A673 (cell line): ENCODE measurements at regions not wholly inside any gene's neighbourhood (a gene's known extent, or its start where the extent isn't known, plus 50 kb on each side); places are given as distances from the start of the nearest gene placed in this dataset.

Experiments used
- BruUV-seq: library from RNA; stranded (reverse); fragments of 400-500 nt; replicated peaks from 2 replicates; lab custom pipeline; 2021; lab: Mats Ljungman, UMichigan
- CTCF ChIA-PET: fragments of 300-600 bp; sonication (Branson Sonifier 250); formaldehyde crosslinking; loops from one replicate; lab custom pipeline; 2022; ENCODE audit warnings: antibody characterized with exemption; lab: Charles Lee
- POLR2A ChIA-PET: fragments of 300-600 bp; sonication (Branson Sonifier 250); formaldehyde crosslinking; loops from one replicate; lab custom pipeline; 2022; ENCODE audit warnings: antibody characterized with exemption; ENCODE audit not compliant: low non-redundant PET; lab: Charles Lee
- DNase-seq: peaks from one replicate; pipeline ENCODE4 v3.0.0-alpha.2; 2015; ENCODE audit warnings: low spot score
- H3K27ac ChIP-seq: fragments of 200-600 bp; sonication (generic); 2 replicates; pipeline ENCODE4 v1.5.1; 2016; ENCODE audit warnings: mixed run types, low read depth, mild to moderate bottlenecking, mixed read lengths, antibody characterized with exemption, low read length; ENCODE audit not compliant: poor library complexity, severe bottlenecking
- H3K27me3 ChIP-seq: fragments of 200-600 bp; sonication (generic); replicated peaks from 2 replicates; pipeline ENCODE4 v1.6.1; 2017; ENCODE audit warnings: mixed run types, low read depth, mild to moderate bottlenecking, mixed read lengths, antibody characterized with exemption, low read length; ENCODE audit not compliant: insufficient read depth, poor library complexity
- H3K36me3 ChIP-seq: fragments of 200-600 bp; sonication (generic); 2 replicates; pipeline ENCODE4 v1.6.1; 2016; ENCODE audit warnings: mixed run types, mild to moderate bottlenecking, mixed read lengths, antibody characterized with exemption, low read length; ENCODE audit not compliant: insufficient read depth, poor library complexity, severe bottlenecking
- H3K4me1 ChIP-seq: fragments of 200-600 bp; sonication (generic); 2 replicates; pipeline ENCODE4 v1.6.1; 2017; ENCODE audit warnings: mixed run types, mild to moderate bottlenecking, mixed read lengths, antibody characterized with exemption, low read length; ENCODE audit not compliant: insufficient read depth, poor library complexity, severe bottlenecking
- H3K4me3 ChIP-seq: fragments of 200-600 bp; sonication (generic); 2 replicates; pipeline ENCODE4 v1.5.1; 2016; ENCODE audit warnings: low read depth, mixed run types, mild to moderate bottlenecking, mixed read lengths, low read length; ENCODE audit not compliant: poor library complexity, severe bottlenecking
- H3K9me3 ChIP-seq: fragments of 200-600 bp; sonication (generic); 2 replicates; pipeline ENCODE4 v1.6.1; 2016; ENCODE audit warnings: mixed run types, low read depth, mild to moderate bottlenecking, mixed read lengths, antibody characterized with exemption, low read length; ENCODE audit not compliant: poor library complexity, severe bottlenecking
- CTCF ChIP-seq: fragments of 300-800, 200-600 bp; sonication (generic); conservative IDR thresholded peaks from 2 replicates; pipeline ENCODE4 v1.5.1; 2017; ENCODE audit warnings: low read depth, mild to moderate bottlenecking, antibody characterized with exemption, low read length, moderate library complexity, mixed read lengths
- EZH2 ChIP-seq: fragments of 200-600 bp; sonication (generic); IDR thresholded peaks from 2 replicates; pipeline ENCODE4 v1.6.1; 2017; ENCODE audit warnings: borderline replicate concordance, low read depth, mild to moderate bottlenecking, mixed read lengths, antibody characterized with exemption, low read length; ENCODE audit not compliant: poor library complexity, severe bottlenecking
- intact Hi-C: fragments of 100-400 bp; cut with micrococcal nuclease; formaldehyde crosslinking; loops from one replicate; pipeline ENCODE4 v1.10.0; 2022; ENCODE audit not compliant: unreplicated experiment

DNA sequence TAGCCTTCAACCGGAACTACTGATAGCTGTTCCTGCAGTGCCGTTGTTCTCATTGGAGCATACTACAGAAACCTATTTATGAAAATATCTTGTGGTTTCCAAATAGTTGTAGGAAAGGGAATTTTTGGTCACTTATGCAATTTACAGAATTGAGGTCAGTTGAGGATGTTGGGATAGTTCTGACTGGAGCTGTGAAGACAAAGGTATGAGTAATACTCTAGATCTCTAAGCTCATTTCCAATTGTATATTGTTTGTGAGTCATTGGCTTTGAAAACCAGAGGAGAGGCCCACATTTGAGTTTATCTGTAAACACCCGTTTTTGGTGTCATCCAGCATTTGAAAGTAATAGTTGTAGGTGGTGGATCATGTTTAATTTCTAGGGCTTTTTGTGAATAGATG is 561.3 kb upstream of the WWC1 start:
- H3K4me1 ChIP-seq = peaks cover 49% of the 10 kb centered on the region
- TF ChIP-seq CTCF (no peak), EZH2 (no peak)
- ChIA-PET POLR2A (no interaction called here), CTCF (interaction anchor here (0.7 kb wide), 1 partner anchor 8 kb away, joined by 4 read pairs; no protein-coding TSS in a partner anchor)
- DNase-seq = peak; percentile 63
- peak overlapping the region; percentile 63 for H3K27ac ChIP-seq
- no peaks in the 10 kb centered on the region for H3K27me3 ChIP-seq
- intact Hi-C loops = no loop called here
- no TSS peak for BruUV-seq
- no peaks in the 10 kb centered on the region for H3K36me3 ChIP-seq
- H3K4me3 ChIP-seq = no peak overlapping the region
- no peaks in the 10 kb centered on the region for H3K9me3 ChIP-seq

DNA sequence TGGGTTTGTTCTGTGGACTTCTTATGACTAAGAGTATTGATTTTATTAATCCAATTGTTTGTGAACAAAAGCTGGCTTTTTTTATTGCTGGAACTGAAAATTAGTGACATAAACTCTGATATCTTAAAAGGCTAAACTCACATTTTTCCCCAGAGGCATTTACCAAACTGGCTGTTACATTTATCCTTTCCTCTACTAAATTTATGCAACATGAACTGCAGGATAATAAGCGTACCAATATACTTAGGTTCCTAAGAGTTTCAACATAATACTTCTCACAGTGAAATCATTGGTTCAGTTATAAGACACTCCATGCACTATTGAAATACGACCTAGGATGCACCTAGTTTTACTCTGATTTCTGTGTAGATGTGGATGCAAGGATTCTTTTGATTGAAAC is 560.8 kb upstream of the WWC1 start:
- Histone ChIP-seq H3K9me3 (no peaks in the 10 kb centered on the region), H3K27me3 (no peaks in the 10 kb centered on the region), H3K4me3 (no peak overlapping the region), H3K4me1 (peaks cover 45% of the 10 kb centered on the region), H3K27ac (peak overlapping the region; percentile 63), H3K36me3 (no peaks in the 10 kb centered on the region)
- ChIA-PET CTCF (no interaction called here), POLR2A (no interaction called here)
- no TSS peak for BruUV-seq
- no peak for TF ChIP-seq EZH2
- TF ChIP-seq CTCF = no peak
- DNase-seq = peak; percentile 54
- intact Hi-C loops = no loop called here

- CTCF ChIA-PET = no interaction called here
- DNase-seq = no peak
- Histone ChIP-seq H3K9me3 (no peaks in the 10 kb centered on the region), H3K27me3 (no peaks in the 10 kb centered on the region), H3K4me3 (no peak overlapping the region), H3K27ac (no peak overlapping the region), H3K4me1 (peaks cover 43% of the 10 kb centered on the region), H3K36me3 (no peaks in the 10 kb centered on the region)
- intact Hi-C loops = no loop called here
- no TSS peak for BruUV-seq
- POLR2A ChIA-PET = no interaction called here
- TF ChIP-seq CTCF = no peak
- TF ChIP-seq EZH2 = no peak
Observed at GRCh38 chr5:167731951-167732350, 559.5 kb upstream of the WWC1 start.
